ENCODE measurements at regions not wholly inside any gene's neighbourhood (a gene's known extent, or its start where the extent isn't known, plus 50 kb on each side); places are given as distances from the start of the nearest gene placed in this dataset.
"Not testable (repeated sequence)": the region's sequence is repeated elsewhere in the genome, so short reads cannot be mapped to it uniquely, and the experiment has no call there.

- DNase-seq (ENCODE audit: low spot score) = no peak
These were observed 251.9 kb upstream of the KCND2 start for GRCh38 chr7:120021085-120021484.

- DNase-seq (ENCODE audit: low spot score) = peak; percentile 15
These were observed 249.3 kb upstream of the KCND2 start for GRCh38 chr7:120023494-120024167.

DNA sequence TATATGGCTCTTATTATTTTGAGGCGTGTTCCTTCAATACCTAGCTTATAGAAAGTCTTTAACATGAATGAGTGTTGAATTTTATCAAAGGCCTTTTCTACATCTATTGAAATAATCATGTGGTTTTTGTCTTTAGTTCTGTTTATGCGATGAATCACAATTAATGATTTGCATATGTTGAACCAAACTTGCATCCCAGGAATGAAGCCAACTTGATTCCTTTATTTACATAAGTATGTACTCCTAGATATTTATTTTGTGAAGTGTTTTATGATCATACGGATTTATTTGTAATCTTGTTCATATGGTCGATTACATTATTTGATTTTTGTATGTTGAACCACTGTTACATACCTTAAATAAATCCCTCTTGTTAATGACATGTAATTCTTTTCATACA, 244.3 kb upstream of the KCND2 start:
- DNase-seq (ENCODE audit: low spot score) = no peak

- no peak for DNase-seq (ENCODE audit: low spot score)
These were observed 242.1 kb upstream of the KCND2 start for GRCh38 chr7:120030876-120031275.

DNA sequence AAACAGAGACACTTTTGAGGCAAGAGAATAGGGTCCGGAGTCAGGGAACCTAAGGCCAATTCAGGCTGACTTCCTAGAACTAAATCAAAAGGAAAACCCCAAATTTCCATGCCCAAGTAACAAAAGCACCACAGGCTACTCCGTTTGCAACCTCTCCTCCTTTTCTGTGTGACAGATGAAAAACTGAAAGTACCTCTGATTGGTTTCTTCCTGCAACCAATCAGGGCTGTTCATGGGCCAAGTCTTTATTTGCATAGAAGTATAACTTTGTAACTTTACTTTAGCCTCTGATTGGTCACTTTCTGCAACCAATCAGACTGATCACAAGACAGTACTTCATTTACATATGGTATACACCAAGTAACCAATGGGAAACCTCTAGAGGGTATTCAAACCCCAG, 239.9 kb upstream of the KCND2 start:
- DNase-seq (ENCODE audit: low spot score) = no peak

DNA sequence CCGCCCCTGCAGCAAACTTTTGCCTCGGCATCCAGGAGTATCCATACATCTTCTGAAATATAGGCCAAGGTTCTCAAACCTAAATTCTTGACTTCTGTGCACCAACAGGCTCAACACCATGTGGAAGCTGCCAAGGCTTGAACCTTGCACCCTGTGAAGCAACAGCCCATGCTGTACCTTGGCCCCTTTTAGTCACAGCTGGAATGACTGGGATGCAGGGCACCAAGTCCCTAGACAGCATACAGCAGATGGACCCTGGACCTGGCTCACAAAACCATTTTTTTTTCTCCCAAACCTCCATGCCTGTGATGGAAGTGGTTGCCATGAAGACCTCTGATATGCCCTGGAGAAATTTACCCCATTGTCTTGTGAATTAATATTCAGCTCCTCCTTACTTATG, 233.8 kb upstream of the KCND2 start:
- DNase-seq (ENCODE audit: low spot score) = no peak

- DNase-seq (ENCODE audit: low spot score) = no peak
These were observed 231.2 kb upstream of the KCND2 start for GRCh38 chr7:120041798-120042197.

DNA sequence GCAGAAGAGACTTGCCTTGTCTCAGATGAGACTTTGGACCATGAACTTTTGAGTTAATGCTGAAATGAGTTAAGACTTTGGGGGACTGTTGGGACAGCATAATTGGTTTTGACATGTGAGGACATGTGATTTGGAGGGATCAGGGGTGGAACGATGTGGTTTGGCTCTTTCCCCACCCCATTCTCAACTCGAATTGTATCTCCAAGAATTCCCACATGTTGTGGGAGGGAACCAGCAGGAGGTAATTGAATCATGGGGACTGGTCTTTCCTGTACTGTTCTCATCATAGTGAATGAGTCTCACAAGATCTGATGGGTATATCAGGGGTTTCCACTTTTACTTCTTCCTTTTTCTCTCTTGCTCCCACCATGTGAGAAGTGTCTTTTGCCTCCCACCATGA, 229.7 kb upstream of the KCND2 start:
- DNase-seq (ENCODE audit: low spot score) = no peak

DNA sequence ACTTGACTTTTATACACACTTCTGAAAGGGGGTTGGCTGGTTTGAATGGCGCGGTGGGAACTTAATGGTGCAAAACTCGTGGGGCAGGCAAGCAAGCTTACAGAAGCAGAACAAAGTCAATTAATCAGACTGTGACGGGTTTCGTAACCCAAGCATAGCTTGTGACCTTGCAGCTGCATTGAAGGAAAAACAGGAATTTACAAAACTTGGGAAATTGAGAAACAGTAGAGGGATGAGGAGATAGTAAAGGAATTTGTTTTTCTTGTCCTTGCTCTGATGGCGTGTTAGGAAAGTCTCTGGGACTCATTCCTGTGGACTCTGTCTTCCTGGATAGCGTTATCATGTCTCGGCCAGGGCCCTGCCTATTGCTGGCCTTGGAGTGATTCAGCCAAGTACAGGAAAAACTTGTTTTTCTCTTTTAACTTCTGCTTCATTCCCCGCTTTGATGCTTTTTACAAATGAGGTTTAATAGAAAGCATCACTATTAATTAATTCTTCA, 220.0 kb upstream of the KCND2 start:
- peak; percentile 54 for DNase-seq (ENCODE audit: low spot score)

DNA sequence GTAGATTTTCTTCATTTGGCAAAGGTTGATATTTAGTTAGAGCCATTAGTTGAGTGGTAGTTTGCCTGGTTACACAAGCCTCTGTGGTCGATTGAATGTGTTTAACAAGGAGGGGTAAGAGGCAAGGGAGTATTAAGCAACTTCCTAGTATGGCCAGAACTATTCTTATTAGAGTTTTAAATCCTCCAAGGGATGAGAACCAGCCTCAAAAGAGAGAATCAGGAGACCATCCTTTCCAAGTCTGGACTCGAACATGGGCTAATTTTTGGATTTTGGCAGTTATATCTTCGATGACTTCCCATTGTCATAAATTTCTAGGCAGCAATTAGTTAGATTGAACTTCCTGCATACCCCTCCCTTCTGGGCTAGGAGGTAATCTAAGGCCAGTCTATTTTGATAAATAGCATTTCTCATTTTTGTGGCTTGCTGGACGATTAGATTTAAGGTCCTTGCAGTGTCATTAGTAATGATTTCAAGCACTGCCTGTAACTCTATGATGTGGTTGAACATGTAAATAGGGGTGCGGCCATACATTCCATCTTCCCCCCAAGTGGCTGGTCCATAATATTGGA, 219.5 kb upstream of the KCND2 start:
- no peak for DNase-seq (ENCODE audit: low spot score)

DNA sequence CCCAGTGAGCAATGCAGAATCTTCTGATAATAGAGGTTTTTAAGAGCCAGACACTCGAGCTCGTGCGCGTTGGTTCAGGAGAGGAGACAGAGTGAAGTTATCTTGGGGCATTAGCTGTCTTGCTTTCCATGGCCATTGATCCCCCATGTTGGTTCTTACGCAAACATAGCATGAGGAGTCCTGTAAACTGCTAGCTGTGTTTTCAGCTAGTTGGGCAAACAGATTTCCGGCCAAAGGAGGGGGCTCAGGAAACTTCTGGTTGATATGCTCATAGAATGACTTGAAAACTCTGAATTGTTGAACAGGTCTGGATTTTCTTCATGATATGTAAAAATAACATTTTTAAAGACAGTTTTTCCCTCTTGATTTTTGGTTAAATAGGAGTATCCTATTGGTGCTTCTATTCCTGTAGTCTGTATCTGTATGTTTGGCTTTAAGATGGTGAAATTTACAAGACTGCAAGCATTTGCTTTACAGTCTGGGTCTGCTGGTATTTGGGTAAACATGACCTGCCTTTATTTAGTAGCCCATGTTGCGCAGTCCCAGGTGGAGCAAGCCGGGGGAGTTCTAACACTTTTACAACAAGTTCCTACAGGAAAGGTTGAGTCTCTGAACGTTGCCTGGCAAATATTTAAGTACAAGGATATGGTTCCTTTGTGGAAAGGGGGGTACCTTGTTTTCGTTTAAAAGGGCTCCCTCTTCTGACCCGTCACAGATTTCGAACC, 218.4 kb upstream of the KCND2 start:
- no peak for DNase-seq (ENCODE audit: low spot score)

- peak; percentile 32 for DNase-seq (ENCODE audit: low spot score)
These were observed 217.7 kb upstream of the KCND2 start for GRCh38 chr7:120055300-120055699.

GRCh38 chr7:120056227-120056626, 216.7 kb upstream of the KCND2 start:
- DNase-seq (ENCODE audit: low spot score) = no peak

- DNase-seq (ENCODE audit: low spot score) = no peak
These were observed 213.3 kb upstream of the KCND2 start for GRCh38 chr7:120059641-120060040.

GRCh38 chr7:120060281-120060680, 212.7 kb upstream of the KCND2 start:
- DNase-seq (ENCODE audit: low spot score) = peak; percentile 16

- DNase-seq (ENCODE audit: low spot score) = no peak
These were observed 212.1 kb upstream of the KCND2 start for GRCh38 chr7:120060875-120061274.

DNA sequence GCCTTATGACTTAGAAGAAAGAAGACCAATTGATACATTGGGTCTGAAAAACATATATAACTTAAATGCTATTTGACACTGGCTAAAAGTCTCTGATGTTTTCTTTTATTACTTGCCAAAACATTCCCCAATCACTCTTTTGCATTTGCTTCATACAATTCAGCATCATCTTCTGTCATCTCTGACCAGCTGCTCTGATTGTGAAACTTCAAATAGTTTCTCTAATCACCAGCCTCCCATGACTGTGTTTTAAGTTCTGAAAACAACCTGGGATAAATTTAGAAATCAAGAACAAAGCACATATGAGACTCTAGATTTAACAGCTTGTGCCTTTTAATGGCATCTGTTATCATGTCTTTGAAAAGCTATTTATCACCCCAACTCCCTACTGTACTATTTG, 208.4 kb upstream of the KCND2 start:
- DNase-seq (ENCODE audit: low spot score) = peak; percentile 15

DNA sequence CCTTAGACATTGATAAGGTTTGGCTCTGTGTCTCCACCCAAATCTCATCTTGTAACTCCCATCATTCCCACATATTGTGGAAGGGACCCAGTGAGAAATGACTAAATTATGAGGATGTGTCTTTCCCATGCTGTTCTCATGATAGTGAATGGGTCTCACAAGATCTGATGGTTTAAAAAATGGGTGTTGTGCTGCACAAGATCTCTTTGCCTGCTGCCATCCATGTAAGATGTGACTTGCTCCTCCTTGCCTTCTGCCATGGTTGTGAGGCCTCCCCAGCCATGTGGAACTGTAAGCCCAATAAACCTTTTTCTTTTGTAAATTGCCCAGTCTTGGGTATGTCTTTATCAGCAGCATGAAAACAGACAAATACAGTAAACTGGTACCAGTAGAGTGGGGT, 206.1 kb upstream of the KCND2 start:
- not testable (repeated sequence) for DNase-seq (ENCODE audit: low spot score)

DNA sequence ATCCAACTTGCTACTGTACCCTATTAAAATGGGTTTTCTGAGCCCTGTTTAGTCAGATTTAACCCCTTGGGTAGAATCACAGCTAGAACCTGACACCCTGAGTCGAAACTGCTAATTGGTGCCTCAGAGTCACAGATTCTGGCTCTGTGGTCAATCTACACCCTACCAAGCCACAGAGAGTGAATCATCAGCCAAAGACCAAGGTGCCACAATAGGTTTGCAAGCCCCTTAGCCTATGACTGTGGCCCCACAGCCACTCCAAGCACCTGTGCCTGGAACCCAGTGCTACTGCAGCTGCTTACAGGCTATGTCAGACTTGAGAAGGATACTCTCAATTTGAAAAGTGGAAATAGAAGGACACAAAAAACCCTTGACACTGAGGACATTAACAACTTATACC, 202.8 kb upstream of the KCND2 start:
- DNase-seq (ENCODE audit: low spot score) = no peak

DNA sequence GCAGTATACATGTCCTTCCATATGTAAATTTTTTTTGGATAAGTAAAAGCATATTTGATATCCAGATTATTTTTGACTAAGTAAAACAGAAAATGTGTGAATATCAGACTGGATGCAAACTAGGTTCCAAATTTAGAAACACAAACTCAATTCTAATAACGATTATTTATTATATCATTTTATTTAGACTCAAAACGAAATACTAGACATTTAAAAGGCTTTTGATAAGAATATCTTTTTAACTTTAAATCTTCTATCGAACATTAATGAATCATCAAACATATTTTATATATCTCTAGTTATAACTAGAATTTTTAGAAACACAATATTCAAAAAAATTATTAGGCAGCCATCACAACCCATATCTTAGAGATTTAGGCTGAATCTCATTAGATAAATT, 195.2 kb upstream of the KCND2 start:
- DNase-seq (ENCODE audit: low spot score) = no peak

- no peak for DNase-seq (ENCODE audit: low spot score)
These were observed 194.0 kb upstream of the KCND2 start for GRCh38 chr7:120079022-120079421.

GRCh38 chr7:120079704-120080103, 193.3 kb upstream of the KCND2 start:
- no peak for DNase-seq (ENCODE audit: low spot score)

GRCh38 chr7:120086468-120086867, 186.5 kb upstream of the KCND2 start:
- DNase-seq (ENCODE audit: low spot score) = not testable (repeated sequence)

All from AG08396 (cell line).